Occipital lobe (tissue), 1 donor: ENCODE measurements at regions not wholly inside any gene's neighbourhood (a gene's known extent, or its start where the extent isn't known, plus 50 kb on each side); places are given as distances from the start of the nearest gene placed in this dataset.

Experiments
- DNase-seq: peaks from one replicate; lab custom pipeline; 2025; lab: John Stamatoyannopoulos, UW

DNA sequence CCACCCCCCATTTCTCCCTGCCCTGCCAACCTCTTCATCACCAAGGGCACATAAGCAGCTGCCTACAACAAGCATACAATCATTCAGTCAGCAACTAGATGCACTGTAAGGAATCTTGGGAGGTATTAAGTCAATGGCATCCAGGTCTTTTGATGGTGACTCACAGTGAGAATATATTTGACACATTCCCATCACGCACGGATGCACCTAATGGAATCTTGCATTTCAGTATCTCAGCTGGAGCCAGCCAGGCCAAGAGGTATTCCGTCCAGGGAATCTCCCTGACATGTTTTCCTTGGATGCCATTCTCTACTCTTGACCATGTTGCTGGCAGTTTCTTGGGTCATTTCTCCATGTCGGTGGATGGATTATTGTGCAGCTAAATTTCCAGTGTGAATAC lies 73.9 kb upstream of the CAPRIN2 start:
- DNase-seq = no peak

DNA sequence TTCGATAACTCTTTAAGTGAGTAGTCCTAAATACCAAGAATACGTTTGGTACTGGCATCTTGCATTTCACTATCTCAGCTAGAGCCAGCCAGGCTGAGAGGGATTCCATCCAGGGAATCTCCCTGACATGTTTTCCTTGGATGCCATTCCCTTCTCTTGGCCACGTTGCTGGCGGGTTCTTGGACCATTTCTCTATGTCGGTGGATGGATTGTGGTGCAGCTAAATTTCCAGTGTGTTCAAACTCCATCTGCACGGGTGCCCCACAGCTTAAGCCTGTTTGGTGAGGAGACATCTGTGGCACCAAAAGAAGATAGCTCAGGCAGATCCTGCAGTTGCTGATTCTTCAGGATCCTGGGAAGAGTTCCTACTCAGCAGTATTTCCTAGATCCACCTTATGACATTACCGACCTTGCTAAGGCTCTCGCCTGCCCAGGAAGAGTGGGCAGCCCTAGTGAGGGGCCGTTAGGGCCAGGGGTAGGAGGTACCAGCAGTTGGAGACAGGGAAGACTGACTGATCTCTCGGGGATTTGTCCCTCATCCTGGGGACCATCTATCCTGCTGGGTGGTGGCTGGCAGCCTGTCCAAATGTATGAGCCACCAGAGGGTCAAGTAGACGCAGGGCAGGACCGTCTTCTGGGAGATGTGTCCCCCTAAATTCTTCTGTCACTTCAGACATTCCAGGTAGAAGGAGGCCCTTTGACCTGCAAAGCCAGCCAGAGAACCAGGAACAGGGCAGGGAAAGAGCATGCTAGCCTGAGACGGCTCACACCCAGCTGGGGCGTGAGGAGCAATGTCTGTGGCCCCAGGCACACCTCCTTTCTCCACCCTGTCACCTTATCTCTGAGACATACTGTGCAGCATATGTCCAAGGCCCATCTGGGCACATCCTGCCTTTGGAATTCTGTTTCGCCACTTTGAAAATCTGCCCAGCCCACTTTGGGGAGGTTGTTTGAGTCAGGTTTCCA lies 72.6 kb upstream of the CAPRIN2 start:
- no peak for DNase-seq

DNA sequence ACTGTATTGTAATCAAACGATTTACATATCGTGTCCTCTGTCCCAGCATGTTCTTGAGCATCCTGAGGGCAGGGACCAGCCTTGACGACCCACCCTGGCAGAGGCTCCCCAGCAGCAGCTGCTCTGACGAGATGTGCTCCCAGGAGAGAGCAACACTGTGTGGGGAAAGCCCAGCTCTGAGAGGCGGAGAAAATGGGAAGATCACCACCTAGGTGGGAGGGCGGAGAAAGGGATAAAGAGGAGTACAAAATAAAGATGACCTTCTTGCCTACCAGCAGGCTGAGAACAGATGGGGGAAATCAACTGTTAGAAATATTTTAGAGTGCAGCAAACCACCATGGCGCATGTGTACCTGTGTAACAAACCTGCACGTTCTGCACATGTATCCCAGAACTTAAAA lies 71.5 kb upstream of the CAPRIN2 start:
- DNase-seq = no peak

DNA sequence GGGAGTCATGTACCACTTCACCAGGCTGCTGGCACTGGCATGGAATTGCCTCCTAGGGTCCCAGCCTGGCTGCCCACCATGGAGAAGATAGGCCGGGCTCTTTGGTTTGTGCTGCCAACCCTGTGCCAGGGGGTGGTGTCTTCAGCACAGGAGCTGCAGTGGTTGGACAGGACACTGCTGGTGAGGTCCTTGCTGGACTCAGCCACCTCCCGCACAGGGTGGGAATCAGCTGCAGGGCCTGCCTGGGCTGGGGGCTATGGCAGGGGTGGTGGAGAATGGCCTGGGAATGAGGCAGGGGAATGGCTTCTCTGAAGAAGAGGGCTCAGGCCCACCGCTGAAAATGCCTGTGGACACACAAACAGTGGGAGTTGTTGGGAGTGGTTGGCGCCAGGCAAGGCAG lies 70.6 kb upstream of the CAPRIN2 start:
- no peak for DNase-seq

DNA sequence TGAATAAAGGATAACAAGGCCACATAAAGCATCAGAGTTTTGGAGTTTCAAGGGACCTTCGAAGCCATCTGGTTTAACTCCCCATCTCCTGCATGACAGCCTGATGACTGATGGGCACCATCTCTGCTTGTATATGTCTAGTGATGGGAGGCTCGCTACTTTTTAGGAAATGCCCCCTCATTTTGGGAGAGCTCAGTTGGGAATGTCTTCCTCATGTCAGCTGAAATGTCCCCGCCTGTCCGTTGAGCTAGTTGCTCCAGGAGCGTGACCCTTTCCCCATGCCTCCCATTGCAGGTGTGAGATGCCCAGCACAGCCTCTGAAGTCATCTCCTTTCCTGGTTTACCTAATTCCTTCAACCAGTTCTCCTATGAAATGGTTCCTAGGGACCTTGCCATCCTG lies 69.6 kb upstream of the CAPRIN2 start:
- no peak for DNase-seq

DNA sequence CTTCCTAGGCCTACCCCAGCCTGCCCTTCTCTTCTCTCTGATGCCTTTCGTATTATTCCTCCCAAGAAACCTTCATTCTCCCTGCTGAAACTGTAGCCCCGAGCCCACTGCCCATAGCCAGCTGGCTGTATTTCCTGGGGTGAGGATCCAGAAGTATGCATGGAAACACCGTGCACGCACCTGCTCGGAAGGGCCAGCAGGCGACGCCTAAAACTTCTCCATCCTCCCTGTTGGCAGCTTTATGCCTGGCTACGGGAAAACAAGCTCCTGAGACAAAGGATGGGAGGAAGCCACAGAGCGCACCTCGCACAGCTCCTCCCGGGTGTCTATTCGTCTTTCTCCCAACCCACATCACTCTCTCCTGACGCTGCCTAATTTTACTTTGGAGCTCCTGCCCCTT lies 69.0 kb upstream of the CAPRIN2 start:
- DNase-seq = no peak

DNA sequence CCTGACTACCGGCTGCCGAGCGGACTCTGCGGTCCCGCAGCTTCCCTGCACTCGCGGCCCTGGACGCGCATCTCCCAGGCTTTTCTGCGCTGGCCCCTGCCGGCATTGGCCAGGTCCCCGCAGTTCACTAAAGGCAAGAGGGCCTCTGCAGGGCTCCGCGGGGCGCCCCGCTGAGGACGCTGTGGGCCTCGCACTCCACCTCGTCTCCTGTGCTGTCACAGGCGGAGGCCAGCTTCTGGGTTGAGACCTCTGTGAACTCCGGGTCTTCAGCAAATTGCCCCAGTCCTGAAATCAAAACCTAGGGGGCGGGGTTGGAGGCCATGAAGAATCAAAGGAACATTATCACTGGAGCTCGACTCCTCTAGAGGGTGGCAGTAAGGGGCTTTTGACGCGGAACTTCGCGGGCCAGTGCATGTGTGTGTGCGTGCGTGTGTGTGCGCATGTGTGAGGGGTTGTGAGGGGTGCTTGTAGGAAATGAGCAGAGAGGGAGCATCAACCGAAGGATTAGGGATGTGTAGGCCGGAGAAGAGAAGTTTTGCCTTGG lies 68.5 kb upstream of the CAPRIN2 start:
- no peak for DNase-seq

DNA sequence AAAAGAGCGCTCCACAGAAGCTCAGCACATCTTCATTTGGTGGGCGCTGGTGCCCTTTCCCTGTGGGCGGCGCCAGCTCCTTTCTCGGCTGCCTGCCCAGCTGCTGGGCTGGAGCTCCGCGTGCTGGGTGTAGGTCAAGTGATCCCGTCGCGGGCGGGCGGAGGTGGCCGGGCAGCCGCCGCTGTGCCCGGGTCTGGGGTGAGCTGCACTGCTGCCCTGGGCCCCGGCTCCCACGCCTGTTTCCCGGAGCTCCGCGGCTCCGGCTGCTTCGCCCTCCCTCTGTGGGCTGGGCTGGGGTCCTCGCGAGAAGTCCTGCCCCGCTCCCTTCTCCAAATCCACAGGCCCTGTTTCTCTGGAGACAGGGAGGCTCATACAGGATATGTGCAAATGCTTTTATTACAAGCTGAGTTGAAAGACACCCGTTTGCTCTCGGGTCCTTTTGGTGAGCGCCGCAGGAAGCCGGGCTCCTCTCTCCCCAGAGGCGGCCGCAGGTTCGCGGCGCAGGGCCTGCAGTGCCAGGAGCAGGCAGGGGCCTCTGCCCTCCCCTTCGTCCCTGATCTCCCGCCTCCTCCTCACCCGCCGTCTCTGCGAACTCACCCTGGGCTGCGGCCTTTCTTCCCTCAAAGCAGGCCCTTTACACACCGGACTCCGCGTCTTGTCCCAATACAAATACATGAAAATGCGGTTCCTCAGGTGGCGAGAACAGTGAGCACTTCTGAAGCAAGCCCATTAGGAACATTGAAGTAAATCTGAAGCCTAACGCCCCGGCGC lies 67.8 kb upstream of the CAPRIN2 start:
- peak; percentile 40 for DNase-seq

DNA sequence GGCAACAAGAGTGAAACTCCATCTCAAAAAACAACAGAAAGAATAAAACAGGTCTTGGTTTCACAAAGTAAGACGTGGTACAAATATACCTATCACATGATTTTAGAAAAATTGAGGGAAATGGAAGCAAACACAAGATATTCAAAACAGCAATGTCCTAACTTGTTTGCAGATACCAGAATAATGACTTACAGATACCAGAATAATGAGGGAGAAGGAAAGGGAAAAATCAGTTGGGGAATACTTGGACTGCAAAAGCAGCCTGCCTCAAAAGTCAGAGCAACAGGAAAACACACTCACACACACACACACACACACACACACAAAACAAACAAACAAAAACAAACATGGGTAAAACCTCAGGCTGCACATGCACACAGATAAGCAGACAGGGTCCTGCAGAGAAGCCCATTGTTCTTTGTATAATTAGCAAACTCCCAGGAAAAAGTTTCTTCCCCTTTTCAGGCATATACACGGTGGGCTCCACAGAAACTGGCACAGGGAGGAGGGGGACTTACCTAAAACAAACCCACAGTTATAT lies 65.7 kb upstream of the CAPRIN2 start:
- no peak for DNase-seq

DNA sequence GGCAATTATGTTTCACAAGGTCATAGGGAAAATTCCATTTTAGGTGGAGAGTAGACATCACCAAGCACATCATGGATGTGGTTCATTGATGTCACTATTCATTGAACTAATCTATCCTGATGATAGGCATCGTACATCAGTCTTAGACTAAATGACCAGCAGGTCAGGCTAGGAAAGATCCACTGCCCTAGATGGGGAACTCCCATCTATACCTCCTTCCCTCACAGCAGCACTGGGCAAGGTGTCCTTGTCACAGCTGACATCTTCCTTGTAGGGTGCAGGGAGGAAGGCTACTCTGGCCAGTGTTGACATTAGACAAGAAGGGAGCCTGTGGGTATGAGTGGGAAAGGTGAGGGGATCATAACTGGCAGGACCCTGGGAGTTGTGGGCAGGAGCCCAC lies 63.8 kb upstream of the CAPRIN2 start:
- DNase-seq = no peak

DNA sequence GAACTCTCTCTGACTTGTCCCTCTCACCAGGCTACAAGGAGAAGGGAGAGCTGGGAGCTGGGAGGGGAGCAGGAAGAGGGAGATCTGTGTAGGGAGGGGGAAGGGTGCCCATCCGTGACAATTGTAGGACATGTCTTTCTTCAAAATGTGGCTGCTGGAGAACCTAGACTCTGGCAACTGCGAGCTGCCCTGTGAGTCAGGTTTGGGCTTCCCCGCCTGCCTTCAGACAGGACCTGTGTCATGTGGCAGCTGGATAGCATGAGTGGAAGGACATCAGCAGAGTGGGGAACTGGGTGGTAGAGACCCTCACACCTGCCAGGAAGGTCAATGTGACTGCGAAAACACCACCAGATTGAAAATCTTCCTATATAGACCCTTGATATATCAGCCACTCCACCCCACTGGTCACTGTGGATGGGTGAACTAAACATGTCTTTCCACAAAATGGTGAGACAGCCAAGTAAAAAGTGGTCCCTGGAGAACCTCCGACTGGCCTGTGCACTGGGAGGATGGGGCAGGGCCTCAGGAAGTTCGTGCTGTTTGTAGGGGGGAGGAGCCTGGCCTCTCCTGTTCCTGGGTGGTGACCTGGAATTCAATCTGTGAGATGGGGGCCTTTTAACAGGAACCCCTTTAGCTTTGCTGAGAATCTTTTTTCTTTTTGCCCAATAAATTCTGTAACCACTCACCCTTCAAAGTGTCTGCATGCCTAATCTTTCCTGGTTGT lies 62.2 kb upstream of the CAPRIN2 start:
- no peak for DNase-seq

DNA sequence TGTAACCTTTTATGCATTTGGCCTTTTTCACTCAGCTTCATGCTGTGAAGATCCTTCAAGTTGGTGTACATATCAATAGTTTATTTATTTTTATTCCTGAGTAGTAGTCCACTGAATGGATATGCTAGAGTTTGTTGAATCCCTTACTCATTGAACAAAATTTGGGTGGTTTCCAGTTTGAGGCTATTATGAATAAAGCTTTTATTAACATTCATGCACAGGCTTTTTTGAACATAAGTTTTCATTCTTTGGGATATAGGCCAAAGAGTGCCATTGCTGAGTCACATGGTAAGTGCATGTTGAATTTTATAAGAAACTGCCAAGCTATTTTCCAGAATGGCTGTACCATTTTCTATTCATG lies 59.5 kb upstream of the CAPRIN2 start:
- DNase-seq = no peak

DNA sequence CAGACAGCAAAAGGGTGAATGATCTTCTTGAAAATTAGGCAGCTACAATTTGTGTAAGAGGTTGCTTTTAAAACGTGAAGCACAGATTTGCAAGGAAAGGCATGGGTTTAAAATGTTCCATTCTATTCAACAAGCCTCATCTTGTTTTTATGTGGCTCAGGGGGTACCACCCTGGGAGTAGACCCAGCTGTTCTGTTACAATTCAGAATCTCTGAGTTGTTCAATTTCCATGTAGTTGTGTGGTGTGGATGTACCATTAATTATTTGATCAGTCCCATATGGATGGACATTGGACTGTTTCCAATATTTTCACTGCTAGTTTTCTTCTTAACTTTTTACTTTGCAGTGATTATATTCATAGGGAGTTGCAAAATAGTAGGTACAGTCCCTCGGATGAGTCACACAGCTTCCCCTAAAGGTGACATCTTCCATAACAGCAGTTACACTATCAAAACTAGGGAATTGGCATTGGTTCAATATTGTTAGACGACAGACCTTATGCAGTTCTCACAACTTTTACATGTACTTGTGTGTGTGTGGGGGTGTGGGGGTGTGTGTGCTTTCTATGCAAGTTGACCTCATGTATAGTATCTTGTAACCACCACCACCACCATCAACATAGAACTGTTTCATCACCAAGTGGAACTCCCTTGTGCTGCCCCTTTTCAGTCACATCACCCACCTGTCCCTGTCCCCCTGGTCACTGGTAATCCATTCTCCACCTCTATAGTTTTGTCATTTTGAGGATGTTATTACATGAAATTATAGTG lies 59.0 kb upstream of the CAPRIN2 start:
- no peak for DNase-seq

DNA sequence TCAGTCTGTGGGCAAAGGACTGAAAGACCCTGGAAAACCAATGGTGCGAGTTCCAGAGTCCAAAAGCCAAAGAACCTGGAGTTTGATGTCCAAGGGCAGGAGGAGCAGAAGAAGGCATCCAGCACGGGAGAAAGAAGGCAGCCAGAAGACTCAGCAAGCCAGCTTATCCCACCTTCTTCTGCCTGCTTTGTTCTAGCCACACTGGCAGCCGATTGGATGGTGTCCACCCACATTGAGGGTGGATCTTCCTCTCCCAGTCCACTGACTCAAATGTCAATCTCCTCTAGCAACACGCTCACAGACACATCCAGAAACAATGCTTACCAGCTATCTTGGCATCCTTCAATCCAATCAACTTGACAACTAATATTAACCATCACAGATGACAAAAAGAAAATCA lies 57.2 kb upstream of the CAPRIN2 start:
- no peak for DNase-seq

DNA sequence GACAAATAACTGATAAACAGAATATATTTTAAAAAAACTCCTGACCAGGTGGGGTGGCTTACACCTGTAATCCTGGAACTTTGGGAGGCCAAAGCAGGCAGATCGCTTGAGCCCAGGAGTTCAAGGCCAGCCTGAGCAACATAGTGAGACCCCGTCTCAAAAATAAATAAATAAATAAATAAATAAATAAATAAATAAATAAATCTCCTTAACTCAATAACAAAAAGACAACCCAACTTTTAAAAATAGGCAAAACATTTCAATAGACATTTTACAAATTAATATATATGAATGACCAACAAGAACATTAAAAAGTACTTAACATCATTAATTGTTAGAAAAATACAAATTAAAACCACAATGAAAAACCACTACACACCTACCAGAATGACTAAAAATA lies 56.2 kb upstream of the CAPRIN2 start:
- DNase-seq = no peak

DNA sequence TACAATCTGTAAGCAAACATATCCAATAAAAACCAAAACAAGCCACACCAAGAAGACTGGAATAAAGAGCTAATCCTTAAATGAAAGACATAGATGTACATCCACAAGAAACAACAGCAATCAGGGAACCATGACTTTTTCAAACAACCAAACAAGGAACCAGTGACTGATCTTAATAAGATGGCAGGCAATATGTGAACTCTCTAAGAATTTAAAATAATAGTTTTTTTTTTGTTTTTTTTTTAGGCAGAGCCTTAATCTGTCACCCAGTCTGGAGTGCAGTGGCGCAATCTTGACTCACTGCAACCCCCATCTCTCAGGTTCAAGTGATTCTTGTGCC lies 52.9 kb upstream of the CAPRIN2 start:
- no peak for DNase-seq

DNA sequence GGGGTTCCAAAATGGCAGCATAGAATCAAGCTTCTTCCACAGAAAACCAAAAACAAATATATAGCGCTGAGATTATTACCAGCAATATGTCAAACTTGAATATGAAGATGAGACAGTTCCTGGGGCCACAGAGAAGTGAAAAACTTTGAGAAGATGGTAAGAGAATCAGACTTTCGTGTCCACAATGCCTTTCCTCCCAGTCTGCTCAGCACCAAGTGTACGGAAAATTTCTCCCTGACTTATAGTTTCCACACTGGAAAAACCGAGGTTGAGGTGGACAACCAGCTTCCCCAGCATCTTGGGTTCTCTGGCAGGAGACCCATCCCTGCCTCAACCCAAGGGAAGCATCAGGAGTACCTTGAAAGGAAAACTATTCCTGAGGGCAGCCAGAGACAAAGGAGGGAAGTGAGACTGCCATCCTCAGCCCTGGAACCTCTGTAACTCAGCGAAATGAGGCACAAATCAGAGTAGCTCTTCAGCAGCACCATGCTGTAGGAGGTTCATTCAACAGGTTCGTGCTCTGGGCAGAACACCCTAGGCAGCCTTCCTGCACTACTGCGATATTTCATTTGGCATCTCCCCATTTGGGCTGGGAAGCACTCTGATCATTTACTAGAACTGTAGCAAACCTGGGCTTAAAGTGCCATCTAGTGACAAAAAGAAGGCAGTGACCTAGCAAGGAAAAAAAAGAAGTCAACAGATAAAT lies 52.4 kb upstream of the CAPRIN2 start:
- DNase-seq = peak; percentile 10

DNA sequence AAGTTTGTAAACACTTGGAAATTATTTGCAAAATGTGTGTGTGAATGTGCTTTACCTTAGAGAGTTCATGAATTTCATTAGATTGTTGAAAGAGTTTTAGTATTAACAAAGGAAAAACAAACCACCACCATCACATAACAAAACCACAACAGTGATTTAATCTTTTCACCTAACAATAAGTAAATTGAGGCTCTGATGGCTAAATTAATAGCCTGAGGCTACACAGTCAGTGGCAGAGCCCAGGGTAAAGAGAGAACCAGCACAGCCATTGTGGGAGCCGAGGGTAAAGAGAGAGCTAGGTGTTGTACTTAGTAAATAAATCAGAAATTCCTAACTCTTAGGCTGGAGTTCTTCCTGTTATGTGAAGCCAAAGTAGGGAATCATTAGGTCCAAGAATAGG lies 51.2 kb upstream of the CAPRIN2 start:
- no peak for DNase-seq
